ENCODE measurements at regions not wholly inside any gene's neighbourhood (a gene's known extent, or its start where the extent isn't known, plus 50 kb on each side); places are given as distances from the start of the nearest gene placed in this dataset.

- no peak for DNase-seq (ENCODE audit: low read depth in 2 of 2)
Observed at GRCh38 chr5:89133129-89133528, 250.1 kb upstream of the MEF2C start.

- DNase-seq (ENCODE audit: low read depth in 2 of 2): no peak
Observed at GRCh38 chr5:89130851-89131250, 247.9 kb upstream of the MEF2C start.

- DNase-seq (ENCODE audit: low read depth in 2 of 2): peak; percentile 25
Observed at GRCh38 chr5:89129941-89130340, 247.0 kb upstream of the MEF2C start.

GRCh38 chr5:89128906-89129625 is 246.1 kb upstream of the MEF2C start:
- DNase-seq (ENCODE audit: low read depth in 2 of 2): no peak

- no peak for DNase-seq (ENCODE audit: low read depth in 2 of 2)
Observed at GRCh38 chr5:89128092-89128491, 245.1 kb upstream of the MEF2C start.

- no peak for DNase-seq (ENCODE audit: low read depth in 2 of 2)
Observed at GRCh38 chr5:89127191-89127590, 244.2 kb upstream of the MEF2C start.

- DNase-seq (ENCODE audit: low read depth in 2 of 2): no peak
Observed at GRCh38 chr5:89125372-89125771, 242.4 kb upstream of the MEF2C start.

- DNase-seq (ENCODE audit: low read depth in 2 of 2): no peak
Observed at GRCh38 chr5:89123581-89123980, 240.6 kb upstream of the MEF2C start.

- DNase-seq (ENCODE audit: low read depth in 2 of 2): no peak
Observed at GRCh38 chr5:89120719-89121118, 237.7 kb upstream of the MEF2C start.

- DNase-seq (ENCODE audit: low read depth in 2 of 2): no peak
Observed at GRCh38 chr5:89117124-89117644, 234.2 kb upstream of the MEF2C start.

GRCh38 chr5:89110916-89111646 is 228.1 kb upstream of the MEF2C start:
- no peak for DNase-seq (ENCODE audit: low read depth in 2 of 2)

- no peak for DNase-seq (ENCODE audit: low read depth in 2 of 2)
Observed at GRCh38 chr5:89106480-89106879, 223.5 kb upstream of the MEF2C start.

- no peak for DNase-seq (ENCODE audit: low read depth in 2 of 2)
Observed at GRCh38 chr5:89105836-89106235, 222.9 kb upstream of the MEF2C start.

GRCh38 chr5:89105171-89105695 is 222.2 kb upstream of the MEF2C start:
- no peak for DNase-seq (ENCODE audit: low read depth in 2 of 2)

- no peak for DNase-seq (ENCODE audit: low read depth in 2 of 2)
Observed at GRCh38 chr5:89098199-89098756, 215.3 kb upstream of the MEF2C start.

- DNase-seq (ENCODE audit: low read depth in 2 of 2): no peak
Observed at GRCh38 chr5:89097103-89097502, 214.1 kb upstream of the MEF2C start.

GRCh38 chr5:89095341-89095740 is 212.4 kb upstream of the MEF2C start:
- no peak for DNase-seq (ENCODE audit: low read depth in 2 of 2)

GRCh38 chr5:89090037-89090436 is 207.1 kb upstream of the MEF2C start:
- DNase-seq (ENCODE audit: low read depth in 2 of 2): peak; percentile 40 to 44

GRCh38 chr5:89087551-89088318 is 204.8 kb upstream of the MEF2C start:
- no peak for DNase-seq (ENCODE audit: low read depth in 2 of 2)

- DNase-seq (ENCODE audit: low read depth in 2 of 2): no peak
Observed at GRCh38 chr5:89087128-89087527, 204.1 kb upstream of the MEF2C start.

GRCh38 chr5:89086390-89087086 is 203.6 kb upstream of the MEF2C start:
- DNase-seq (ENCODE audit: low read depth in 2 of 2): peak in 1 of 2 experiments; percentile 17
